ENCODE measurements at regions not wholly inside any gene's neighbourhood (a gene's known extent, or its start where the extent isn't known, plus 50 kb on each side); places are given as distances from the start of the nearest gene placed in this dataset.

DNA sequence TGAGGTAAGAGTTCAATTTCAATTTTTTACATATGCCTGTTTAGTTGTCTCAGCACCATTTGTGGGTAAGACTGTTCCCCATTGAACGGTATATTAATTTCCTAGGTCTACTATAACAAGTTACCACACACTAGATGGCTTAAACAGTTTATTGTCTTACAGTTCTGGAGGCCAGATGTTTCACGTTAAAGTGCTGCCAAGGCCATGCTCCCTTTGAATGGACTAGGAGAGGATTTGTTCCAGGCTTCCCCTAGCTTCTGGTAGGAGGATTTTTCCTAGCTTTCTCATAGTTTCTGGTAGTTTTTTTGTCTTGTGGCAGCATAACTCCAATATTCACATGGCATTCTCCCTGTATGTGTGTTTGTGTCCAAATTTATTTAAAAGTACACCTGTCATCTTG lies 149.3 kb upstream of the CYSLTR1 start:
- no peak for DNase-seq (ENCODE audit: low read depth)

- DNase-seq (ENCODE audit: low read depth) = no peak
Measured at GRCh38 chrX:78456909-78457308, 129.5 kb upstream of the CYSLTR1 start.

- no peak for DNase-seq (ENCODE audit: low read depth)
Measured at GRCh38 chrX:78455901-78456300, 128.5 kb upstream of the CYSLTR1 start.

GRCh38 chrX:78452356-78452755 lies 124.9 kb upstream of the CYSLTR1 start:
- no peak for DNase-seq (ENCODE audit: low read depth)

GRCh38 chrX:78437621-78438020 lies 110.2 kb upstream of the CYSLTR1 start:
- DNase-seq (ENCODE audit: low read depth) = no peak

- DNase-seq (ENCODE audit: low read depth) = no peak
Measured at GRCh38 chrX:78429172-78429571, 101.8 kb upstream of the CYSLTR1 start.

GRCh38 chrX:78388663-78389062 lies 61.3 kb upstream of the CYSLTR1 start:
- DNase-seq (ENCODE audit: low read depth) = no peak

GRCh38 chrX:78387364-78387763 lies 60.0 kb upstream of the CYSLTR1 start:
- DNase-seq (ENCODE audit: low read depth) = no peak

DNA sequence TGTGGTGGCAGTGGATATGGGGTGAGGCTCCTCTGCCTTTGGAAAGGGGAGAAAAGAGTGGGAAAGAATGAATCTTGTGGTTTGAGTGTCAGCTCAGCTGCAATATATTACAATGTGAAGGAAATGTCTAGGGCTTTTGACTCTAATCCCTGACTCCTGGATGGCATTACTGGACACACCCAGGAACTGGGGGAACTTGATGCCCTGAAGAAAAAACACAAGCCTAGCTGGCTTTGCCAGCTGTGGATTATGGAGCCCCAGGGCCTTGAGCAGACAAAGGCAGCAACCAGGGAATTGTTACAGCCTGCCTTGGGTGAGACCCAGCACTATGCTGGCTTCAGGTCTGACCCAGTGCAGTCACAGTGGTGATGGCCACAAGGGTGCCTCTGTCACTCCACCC lies 57.1 kb upstream of the CYSLTR1 start:
- DNase-seq (ENCODE audit: low read depth) = no peak

DNA sequence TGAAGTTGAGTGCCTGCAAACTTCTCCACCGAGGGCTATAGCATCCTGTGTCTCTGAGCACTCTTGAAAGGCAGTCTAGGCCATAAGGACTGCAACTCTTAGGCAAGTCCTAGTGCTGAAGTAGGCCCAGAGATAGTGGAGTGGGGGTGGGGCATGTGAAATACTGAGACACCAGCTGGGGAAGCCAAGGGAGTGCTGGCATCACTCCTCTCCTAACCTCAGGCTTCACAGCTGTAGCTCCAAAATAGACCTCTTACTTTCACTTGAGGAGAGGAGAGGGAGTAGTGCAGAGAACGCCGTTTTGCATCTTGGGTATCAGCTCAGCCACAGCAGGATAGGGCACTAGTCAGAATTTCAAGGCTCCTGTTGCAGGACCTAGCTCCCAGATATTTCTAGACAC lies 56.2 kb upstream of the CYSLTR1 start:
- no peak for DNase-seq (ENCODE audit: low read depth)

DNA sequence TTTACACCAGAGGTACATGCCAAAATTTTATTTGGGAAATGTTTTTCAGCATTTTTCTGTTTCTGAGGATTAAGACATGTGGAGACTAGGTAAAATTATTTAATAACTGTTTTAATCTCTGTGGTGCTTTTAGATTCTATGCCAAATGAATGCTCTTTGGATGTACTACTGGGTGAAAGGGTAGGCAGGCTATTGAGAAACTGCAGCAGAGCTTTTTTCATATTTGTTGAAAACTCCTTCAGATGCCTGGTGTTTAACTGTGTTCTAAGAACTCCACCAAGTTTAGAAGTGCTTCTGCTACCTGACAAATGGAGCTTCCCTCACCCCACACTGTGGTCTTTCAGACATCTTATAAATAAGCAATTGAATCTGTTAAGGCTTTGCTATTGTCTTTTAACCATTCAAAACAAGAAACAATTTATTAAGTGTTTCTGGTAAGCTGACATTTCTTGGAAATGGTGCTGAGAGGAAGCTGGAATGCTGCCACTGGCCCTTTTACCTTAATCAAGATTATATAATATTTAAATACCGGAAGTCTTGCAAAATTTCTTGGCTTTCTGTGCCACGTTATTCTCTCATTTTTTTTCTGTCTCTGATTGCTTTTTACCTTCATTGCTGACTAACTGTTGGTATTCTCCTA lies 51.2 kb upstream of the CYSLTR1 start:
- no peak for DNase-seq (ENCODE audit: low read depth)

Measured in amniotic epithelial cell (primary cell).